ENCODE measurements at regions not wholly inside any gene's neighbourhood (a gene's known extent, or its start where the extent isn't known, plus 50 kb on each side); places are given as distances from the start of the nearest gene placed in this dataset.
A peak's percentile ranks its signal among the peaks of the same experiment; 100 is the strongest.

- DNase-seq (ENCODE audit: low read depth), result no peak
Observed at GRCh38 chr9:129472651-129473102, 148.2 kb downstream of the C9orf50 start.

DNA sequence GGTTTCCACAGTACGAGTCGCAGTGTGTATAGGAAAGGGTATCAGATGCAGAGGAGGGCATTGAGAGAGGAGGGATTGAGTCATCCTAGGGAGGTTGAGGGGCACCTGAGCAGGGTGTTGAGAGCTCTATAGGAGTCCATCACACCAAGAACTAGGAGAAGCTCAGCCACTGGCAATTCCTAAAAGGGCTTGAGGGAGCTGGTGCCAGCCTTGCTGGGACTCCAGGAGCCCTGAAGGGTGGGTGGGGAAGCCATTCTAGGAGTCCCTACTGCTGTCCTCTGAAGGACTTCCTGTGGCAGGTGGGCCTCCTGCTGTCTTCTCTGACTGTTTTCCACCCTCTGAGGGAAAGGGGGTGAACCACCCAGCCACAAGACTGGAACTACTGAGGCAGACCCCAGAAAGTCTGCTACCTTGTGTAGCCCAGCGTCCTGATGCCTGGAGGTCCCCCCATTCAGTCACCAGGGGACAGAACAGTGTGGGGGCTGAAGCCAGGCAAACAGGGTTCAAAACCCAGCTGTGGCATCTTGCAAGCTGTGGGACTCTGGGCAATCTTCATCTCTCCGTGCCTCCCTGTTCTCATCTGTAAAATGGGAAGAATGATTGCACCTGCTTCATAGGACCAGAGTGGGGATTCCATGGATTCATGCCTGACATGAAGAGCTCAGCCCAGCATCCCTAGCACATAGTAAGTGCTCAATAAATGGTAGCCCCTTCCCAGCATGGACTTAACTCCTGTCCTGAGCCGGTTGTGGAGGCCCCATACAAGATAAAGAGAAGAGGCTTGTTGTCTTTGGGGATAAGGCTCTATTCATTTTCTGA lies 149.5 kb downstream of the C9orf50 start:
- no peak for DNase-seq (ENCODE audit: low read depth)

- no peak for DNase-seq (ENCODE audit: low read depth)
Observed at GRCh38 chr9:129469988-129470316, 150.9 kb downstream of the C9orf50 start.

GRCh38 chr9:129469188-129469987 lies 151.5 kb downstream of the C9orf50 start:
- DNase-seq (ENCODE audit: low read depth), result no peak

GRCh38 chr9:129467739-129468666 lies 152.9 kb downstream of the C9orf50 start:
- no peak for DNase-seq (ENCODE audit: low read depth)

GRCh38 chr9:129467004-129467588 lies 153.8 kb downstream of the C9orf50 start:
- DNase-seq (ENCODE audit: low read depth), result no peak

- DNase-seq (ENCODE audit: low read depth), result no peak
Observed at GRCh38 chr9:129465834-129466535, 154.9 kb downstream of the C9orf50 start.

DNA sequence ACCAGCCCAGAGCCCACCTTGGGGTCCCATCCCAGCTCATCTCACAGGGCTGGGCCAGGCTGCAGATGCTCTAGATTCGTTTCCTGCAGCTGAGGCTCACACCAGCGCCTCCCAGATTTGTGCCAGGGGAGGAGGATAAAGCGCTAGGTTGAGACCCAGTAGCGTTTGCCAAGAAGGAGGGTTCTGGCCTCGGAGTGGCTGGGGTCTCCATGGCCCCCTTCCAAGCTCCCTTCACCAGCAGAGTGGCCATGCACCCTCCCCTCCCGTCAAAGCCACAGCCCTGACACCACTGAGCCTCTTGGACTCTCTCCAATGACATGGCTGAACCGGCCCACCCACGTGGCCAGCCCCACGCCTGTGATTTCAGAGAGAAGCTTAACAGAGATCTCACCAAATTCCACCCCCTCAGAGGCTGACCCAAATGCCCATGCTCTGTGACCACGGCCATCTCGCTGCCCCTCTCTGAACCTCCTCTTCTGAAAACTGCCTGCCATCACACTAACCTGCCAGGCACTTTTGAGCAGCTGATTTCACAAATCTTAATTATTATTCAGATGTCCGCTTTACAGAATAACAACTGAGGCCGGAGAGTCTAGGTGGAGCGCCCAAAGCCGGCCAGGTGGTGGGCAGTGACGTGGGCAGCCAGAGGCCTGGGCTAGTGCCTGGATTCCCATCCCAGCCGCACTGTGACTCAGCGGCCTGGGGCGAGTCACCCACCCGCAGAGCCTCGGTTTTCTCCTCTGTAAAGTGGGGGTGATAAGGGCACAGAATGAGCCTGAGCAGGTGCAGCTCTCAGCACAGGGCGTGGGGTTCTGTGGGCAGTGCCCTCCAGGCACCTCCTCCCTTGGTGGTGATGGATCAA lies 155.7 kb downstream of the C9orf50 start:
- DNase-seq (ENCODE audit: low read depth), result no peak

DNA sequence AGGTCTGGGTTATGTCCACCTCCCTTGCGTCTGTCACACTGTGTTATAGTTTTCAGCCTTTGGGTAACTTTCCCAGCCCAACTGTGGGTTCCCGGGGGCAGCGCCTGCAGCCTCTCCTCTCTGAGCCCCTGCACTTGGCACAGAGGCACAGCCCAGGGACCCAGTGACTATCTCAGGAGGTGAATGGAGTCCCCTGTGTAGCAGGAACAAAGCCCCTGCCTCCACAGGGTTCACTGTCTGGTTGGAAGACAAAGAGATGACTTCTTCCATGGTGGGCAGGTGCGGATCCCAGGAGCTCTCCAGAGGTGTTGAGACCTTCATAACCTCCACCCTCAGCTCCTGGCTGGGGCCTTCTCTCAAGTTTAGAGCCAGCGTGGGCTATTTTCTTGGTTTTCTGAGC lies 156.9 kb downstream of the C9orf50 start:
- DNase-seq (ENCODE audit: low read depth), result no peak

- no peak for DNase-seq (ENCODE audit: low read depth)
Observed at GRCh38 chr9:129463477-129463876, 157.4 kb downstream of the C9orf50 start.

- DNase-seq (ENCODE audit: low read depth), result no peak
Observed at GRCh38 chr9:129462360-129462759, 158.5 kb downstream of the C9orf50 start.

DNA sequence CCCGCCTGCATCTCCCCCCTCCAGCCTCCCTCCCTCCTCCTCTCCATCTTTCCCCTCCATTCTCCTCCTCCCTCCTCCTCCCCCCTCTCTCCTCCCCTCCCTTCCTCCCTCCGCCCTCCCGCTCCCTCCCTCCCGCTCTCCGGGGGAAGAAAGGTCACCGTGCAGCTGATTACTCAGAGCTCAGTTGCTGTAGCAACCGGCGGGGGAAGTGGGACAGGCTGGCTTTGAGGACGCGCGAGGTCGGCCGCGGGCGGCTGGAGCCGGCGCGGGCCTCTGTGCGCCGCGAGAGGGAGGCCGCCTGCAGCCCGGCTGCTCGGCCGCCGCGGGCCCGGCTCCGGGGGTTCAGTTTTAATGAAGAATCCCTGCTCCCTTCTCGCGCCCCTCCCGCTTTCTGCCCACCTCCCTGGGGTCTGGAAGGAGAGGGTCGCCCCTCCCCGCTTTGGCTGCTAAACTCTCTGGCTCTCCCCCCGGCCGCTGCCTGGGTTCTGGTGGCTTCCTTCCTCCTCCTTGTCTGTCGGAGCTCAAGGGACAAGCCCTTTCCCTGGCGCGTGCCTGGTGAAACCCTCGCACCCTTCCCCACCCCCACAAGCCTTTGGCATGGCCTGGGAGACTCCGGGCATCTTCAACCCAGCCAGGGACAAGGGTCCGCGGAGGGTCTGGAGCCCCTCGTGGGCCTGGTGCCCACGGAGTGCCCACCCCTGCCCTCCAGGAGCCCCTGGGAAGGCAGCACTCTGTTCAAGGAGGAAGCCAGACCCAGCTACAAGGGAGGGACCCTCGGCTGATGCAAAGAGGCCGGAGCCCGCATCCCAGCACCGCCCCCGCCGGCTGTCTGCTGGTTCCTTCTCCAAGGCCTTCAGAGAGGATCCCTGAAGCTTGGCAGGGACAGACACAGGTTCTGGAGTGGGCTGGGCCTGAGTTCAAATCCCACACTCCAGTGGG lies 160.3 kb downstream of the C9orf50 start:
- peak; percentile 80 for DNase-seq (ENCODE audit: low read depth)

GRCh38 chr9:129459547-129460322 lies 161.2 kb downstream of the C9orf50 start:
- DNase-seq (ENCODE audit: low read depth), result no peak

DNA sequence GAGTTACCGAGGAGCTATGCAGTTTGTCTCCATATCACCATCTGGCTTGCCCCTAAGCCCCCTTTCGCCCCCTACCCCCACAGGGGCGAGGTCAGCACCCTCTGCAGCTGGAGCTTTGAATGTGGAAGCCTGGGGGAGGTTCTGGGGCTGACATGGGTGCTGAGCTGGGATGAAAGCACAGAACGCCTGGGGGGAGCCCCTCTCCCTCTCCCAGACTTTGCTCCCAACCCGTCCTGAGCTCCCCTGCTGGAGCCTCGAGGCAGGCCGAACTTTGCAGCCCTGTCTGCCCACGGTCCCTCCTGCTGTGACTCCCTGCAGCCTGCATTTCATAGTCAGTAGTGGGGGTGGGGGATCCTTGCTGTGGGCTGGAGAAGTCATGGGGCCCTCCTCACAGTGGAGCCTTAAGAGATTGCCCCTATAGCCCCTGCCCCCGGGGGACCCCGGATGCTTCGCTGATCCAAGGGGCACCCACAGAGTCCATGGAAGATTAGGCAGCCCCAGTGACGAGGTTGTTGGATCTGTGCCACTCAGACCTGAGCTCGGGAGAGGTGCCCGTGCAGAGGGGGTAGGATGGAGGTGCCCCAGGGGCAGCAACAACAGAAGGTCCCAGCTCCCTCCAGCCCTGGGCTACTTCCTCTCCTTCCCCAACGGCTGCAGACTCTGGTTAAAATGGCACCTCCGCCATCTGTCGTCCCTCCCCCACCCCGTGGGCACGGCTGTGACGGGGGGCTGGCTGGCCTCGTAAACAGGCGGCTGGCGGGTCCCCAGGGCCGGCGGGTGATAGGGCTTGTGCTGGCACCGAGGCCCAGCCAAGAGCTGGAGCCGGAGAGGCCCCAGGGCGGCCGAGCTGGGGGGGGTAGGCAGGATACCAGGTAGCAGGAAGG lies 162.0 kb downstream of the C9orf50 start:
- DNase-seq (ENCODE audit: low read depth), result no peak

DNA sequence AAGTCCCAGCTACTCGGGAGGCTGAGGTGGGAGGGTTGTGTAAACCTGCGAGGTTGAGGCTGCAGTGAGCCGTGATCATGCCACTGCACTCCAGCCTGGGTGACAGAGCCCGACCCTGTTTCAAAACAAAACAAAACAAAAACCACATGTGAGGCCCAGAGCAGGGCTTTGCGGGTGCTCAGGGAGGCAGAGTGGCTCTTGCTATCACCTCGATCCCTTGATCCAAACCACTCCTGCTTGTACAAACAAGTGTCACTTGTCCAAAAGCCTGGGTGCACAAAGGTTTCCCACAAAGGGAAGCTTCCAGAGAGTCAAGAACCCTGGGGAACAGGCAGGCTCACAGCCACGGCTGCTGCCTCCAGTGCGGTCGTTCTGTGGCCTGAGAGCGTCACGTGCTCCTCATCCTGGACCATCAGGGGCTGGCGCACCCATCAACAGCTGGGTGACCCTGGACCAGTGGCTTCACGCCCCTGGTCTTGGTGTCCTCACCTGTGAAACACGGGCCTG lies 162.7 kb downstream of the C9orf50 start:
- peak; percentile 52 for DNase-seq (ENCODE audit: low read depth)

DNA sequence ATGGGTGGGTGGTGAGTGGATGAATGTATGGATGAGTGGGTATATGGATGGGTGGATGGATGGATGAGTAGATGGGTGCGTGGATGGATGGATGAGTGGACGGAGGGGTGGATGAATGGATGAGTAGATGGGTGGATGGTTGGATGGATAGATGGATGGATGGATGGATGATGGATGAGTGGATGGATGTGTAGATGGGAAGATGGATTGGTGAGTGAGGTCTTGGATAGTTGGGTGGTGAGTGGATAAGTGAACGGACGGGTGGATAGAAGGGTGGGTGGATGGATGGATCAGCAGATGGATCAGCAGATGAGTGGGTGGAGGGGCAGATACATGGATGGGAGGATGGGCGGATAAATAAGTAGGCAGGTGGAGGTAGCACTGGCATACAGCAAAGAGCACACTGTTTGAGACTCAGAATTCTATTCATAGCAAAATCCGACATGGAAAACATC lies 163.5 kb downstream of the C9orf50 start:
- no peak for DNase-seq (ENCODE audit: low read depth)

Data from activated T-helper 1 cell treated with Interleukin-2 at 50 U/mL for 16 hours (primary cell).